GM11168 (cell line): ENCODE measurements at regions not wholly inside any gene's neighbourhood (a gene's known extent, or its start where the extent isn't known, plus 50 kb on each side); places are given as distances from the start of the nearest gene placed in this dataset.
"Not testable (repeated sequence)": the region's sequence is repeated elsewhere in the genome, so short reads cannot be mapped to it uniquely, and the experiment has no call there.

Experiments
- in situ Hi-C: fragments of 300-500 bp; cut with MboI; formaldehyde crosslinking; loops from one replicate; pipeline ENCODE4 v1.12.0; 2022; ENCODE audit warnings: low sequenced_read_pairs; ENCODE audit not compliant: unreplicated experiment

DNA sequence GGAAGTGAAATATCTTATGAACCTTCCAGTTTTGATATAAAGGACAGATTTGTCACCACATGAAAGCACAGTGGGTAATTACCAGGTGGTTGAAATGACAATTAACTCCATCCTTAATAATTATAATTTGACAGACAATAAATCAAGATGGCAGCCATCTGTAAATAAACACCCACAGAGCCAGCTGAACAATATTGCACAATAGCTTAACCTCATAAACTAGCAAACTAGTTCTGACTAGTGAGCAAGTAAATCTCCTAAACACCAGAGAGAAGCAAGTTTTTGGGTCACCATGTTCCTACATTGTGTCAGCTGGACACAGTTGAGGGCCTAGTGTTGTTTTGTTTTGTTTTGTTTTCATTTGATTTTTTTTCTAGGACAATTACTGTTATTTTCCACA is 577.4 kb downstream of the ACTL7B start:
- in situ Hi-C loops: no loop called here

DNA sequence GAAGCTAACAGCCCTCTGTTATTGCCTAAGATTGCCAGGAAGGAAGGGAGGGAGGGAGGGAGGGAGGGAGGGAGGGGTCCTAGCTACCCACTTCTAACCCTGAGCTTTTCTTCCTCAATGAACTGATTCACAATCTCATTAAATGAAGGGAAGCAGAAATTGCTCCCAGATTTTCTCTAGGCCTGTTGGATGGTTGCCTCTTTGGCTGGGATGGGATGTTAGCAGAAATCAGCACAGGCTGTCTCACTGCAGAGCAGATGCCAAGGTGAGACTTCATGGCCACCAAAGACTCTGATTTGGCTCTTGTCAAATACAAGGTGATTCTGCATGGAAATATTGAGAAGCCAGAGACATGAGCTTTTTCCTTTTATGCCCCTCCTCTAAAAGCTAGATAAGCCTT is 578.6 kb downstream of the ACTL7B start:
- in situ Hi-C loops: no loop called here

DNA sequence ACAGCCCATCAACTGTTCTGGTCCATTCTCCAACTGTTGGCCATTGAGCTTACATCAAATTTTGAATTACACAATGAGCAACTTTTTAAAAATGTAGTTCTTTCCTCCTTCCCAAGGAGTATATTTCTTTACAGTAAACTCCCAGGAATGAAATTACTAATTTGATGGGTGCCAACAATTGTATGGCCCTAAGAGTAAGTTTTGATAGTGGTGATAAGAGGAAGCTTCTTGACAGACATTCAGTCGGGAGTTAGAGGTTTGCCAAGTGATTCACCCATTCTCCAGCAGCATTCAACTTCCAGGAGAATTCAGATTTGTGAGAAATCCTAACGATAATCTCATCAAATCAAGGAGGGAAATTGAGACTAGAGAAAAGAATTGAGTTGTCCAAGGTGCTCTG is 579.9 kb downstream of the ACTL7B start:
- in situ Hi-C loops: no loop called here

DNA sequence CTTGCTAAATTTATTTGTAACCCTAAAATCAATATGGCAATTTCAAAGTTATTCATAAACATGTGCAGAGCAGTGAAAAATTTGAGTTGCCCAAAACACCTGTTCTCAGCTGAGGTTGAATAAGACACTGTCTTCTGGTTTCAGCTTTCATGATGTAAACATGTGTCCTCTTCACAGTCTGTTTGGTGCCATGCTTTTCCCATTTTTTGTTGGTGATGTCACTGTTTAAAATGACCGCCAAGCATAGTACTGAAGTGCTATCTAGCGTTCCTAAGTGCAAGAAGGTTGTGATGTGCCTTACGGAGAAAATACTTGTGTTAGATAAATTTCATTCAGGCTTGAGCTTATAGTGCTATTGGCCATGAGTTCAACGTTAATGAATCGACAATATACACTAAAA is 580.8 kb downstream of the ACTL7B start:
- in situ Hi-C loops: no loop called here

DNA sequence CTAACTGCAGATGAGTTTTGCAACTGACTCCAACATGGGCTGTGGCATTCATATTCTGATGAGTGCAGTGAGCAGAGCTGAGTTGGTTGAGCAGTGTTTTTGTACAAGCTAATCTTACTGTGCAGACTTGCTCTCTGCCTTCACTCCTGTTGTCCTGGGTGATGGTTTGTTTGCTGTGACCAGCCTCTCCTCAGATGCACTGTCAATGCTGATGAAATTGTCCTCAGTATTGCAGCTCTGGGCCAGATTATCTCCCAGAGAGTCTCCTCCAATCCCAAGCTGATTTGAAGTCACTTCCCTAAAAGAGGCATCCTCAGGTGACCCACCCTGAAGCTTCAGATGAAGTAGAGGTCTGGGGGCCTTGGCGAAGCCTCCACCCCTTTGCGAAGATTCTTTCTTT is 581.8 kb downstream of the ACTL7B start:
- in situ Hi-C loops: no loop called here

DNA sequence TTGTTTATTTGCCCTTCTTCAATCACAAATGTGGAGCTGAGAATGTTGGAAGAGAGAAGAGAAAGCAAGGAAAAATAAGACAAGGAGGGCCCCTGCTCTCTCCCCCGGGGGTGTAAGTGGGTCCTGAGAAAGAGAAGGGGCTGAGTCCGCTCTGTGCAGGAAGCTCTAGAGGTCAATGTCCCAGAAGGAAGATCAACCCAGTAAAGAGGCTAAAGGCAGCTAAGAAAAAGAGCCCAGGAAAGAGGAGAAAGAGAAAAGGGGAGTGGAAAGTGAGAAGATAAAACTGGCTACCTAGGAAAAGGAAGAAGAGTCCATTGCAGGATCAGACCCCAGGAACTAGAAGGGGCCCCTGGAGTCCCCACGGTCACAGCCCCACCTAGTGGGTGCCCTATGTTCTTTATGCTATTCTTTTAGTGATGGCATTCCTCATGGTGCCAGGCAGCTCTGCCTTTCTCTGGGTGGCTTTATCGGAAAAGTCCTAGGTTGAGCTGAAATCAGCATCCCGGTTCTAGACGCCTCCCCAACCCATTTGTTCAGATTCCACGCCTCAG is 583.4 kb downstream of the ACTL7B start:
- in situ Hi-C loops: no loop called here

DNA sequence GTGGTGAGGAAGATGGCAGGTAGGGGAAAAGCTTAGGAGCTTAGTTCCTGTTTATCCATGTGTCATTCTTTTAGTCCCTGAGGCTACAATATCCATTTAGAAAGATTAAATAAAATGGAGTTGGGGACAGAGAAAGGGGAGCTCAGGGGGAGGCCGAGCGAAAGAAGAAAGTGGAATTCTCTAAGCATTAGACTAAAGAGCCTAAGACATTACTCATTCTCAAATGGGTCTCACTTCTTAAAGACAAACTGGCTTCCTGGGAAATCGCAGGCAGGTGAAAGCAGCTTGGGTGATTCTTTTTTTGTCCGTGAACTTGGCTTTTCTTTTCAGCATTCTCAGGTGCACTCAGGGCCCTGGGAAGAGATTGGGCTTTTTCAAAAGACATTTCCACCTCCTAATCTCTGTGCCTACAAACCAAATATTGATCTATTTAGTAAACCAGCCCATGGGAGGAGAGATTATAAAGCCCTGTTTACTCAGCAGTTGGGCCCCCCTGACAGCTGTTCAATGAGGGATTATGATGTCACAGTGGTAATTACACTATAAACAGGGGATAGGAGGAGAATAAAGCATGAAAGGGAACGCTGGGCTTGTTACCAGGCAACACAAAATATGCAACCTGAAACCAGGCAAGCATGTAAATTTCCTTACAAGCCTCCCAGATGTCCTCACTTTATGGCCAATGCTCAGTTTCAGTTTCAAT is 584.0 kb downstream of the ACTL7B start:
- in situ Hi-C loops: no loop called here

DNA sequence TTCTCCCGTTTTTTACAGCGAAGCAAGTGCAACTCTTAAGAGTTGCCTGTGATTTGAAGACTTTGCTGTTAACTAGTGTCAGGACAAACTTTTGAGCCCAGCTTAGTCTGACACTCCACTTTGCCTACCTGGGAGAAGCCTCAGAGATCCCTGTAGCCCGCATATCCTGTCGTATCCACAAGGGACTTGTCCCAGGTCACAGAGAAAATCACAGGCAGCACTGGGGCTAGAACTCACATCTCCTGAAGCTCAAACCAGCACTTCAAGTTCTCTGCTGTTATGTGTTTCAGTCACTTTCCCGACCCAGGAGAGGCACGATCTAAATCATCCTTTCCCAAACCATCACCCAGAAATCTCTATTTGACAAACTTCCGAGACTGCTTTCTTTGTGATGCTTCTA is 584.5 kb downstream of the ACTL7B start:
- in situ Hi-C loops: no loop called here

DNA sequence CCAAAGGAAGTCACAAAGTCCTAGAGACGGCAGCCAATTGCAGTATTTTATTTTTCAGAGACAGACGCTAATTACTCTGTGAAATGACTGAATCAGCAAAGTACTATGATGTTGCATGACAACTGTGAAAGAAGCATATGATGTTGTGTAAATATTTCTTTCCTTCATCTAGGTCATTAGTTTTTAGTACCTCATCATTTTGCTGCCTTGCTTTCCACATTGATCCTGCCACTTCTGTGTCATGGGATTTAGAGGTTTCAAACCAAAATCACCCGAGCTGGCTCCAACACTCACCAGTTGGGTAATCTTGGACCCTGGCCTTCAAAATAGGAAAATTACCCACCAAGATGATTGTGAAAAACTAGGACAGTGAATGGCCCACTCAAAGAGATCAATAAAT is 585.2 kb downstream of the ACTL7B start:
- in situ Hi-C loops: no loop called here

DNA sequence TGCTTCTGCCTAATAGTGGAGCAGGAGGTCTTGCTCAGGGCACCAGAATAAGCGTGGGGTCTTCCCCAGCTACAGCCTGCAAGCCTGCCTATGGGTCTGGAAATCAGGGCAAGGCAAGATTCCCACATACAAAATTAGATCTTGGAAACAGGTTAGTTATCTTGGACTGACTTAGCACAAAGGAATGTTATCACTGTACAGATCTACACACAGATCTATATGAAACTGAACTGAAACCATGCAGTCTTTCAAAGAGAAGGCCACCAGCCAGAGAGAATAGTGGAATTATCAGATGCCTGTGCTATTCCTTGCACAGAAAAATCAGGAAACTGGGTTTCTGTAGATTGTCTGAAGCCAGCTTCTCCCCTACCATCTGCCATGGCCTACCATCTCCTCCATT is 585.7 kb downstream of the ACTL7B start:
- in situ Hi-C loops: no loop called here

DNA sequence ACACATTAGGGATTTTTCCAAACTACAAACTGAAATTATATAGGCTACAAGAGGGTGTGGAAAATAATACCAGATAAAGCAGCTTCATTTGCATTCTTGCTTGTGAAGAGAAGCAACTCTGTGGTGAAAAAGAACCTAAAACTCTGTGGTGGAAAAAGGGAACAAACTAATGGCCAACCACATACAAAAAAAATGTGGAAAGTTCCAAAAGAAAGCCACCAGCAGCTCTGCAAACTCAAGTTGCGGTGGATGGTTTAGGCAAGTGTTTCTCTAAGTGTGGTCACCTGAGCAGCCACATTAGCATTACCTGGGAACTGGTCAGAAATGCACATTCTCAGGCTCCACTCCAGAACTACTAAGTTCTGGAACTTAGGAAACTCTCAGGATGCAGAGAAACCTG is 586.4 kb downstream of the ACTL7B start:
- in situ Hi-C loops: no loop called here

DNA sequence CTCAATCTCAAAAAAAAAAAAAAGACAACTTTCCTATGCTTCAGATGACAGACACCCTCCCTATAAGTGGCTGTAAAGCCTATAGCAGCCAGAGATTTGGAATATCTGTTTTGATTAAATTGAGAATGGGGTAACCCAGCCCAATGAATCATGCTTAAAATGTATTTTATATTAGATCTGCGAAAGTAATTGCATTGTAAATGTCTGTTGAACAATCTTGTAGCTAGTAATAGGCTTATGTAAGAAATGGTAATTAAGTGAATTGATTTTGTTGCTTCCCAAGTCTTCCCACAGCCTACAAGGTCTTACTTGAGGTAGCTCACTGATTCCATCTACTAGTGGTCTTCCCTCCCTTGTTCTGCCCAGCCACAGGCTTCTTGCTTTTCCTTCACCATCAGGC is 590.7 kb downstream of the ACTL7B start:
- in situ Hi-C loops: no loop called here

DNA sequence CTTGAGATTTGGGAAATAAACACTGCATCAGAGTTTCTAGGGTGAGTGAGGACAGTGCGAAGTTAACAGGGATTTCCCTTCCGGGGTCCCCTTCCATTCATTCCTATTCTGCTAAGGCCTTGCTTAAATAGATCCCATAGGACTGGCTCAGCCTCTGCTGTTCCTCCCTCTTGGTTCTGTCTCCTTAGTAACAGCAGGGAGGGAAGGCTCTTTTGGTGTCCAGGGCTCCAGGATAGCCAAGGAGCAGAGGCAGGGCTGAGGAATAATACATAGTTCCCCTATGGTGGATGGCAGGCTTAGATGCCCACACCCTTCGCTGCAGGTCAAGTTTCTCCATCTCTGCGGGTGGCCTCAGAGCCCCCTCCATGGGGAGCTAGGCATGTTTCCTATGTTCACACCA is 591.7 kb downstream of the ACTL7B start:
- in situ Hi-C loops: no loop called here

DNA sequence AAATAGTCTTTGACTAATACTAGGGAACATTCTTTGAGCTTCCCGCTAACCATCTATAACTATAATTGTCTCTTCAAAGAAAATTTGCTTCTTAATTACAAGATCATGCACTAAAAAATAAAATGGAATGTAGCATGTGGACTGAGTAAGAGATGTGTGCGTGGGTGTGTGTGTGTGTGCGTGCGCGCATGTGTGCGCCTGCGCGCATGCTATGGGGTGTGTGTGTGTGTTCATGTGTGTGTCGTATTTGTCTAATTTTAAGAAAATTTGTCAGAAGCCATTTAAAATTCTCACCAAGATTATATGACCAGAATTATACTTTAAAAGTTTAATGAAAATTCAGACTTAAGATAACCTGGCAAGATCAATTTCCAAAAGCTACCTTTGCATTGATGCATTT is 593.0 kb downstream of the ACTL7B start:
- in situ Hi-C loops: no loop called here

DNA sequence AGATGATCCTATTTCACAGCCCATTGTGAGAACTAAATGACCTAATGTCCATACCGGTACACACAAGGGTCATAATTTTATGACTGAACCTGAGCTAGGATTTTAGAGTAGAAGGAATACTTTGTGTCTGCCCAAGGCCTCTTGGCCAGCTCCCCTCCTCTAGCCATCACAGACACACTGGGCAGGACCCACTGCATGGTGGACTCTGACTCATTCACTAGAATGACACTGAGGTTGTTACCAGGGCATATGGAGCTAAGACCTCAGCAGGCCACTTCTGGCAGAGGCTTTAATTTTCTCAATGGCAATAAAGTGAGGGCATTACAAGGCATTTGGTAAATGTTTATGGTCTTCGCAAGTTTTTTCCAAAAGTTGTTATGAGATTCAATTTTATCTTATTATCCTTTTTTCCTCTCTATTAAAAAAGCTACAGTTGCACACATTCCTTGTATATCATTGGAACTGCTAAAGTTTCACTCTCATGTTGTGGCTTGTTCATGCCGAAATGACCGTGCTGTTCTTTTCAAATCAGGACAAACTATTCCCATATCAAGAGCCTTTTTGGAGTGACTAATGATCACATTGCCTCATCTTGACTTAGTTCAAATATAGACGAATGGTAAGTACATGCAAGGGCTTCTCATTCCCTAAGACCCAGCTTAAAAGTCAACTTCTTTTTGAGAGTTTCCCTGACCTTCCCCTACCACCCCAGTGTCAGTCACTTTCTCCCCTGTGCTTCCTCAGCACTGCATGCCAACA is 595.7 kb downstream of the ACTL7B start:
- in situ Hi-C loops: no loop called here

DNA sequence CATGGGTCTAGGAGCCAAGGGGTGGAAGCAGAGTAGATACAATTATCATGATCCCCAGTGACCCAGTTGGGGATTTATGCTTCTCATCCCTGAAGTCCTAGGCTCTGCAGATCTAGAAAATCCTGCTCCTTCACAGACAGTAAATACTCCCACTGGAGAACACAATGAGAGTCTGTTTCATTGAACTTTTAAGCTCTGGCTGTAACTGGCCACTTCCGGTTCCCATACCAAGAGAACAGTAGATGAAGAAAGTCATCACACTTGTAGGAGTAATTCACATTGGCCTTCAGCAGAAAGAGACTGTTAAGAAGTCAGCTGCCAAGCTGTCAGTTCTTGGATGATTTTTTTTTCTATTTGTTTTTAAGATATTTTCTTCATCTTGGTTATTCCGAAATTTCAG is 597.1 kb downstream of the ACTL7B start:
- in situ Hi-C loops: no loop called here

DNA sequence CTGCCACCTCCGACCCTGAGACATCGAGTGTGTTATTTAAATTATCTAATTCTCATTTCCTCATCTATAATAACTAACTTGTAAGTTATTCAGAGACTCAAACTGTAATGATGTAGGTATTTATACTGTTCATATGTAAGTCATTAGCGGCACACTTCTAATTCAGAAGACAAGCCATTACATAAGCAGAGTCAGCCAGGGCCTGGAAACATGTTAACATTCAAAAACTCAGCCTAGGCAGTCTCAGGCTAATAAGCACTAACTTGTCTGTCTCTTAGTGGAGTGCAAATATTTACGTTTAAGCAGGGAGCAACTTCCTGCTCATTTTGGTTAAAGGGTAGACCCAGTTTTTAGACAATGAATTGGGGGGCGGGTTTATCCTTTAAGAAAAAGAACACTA is 598.4 kb downstream of the ACTL7B start:
- in situ Hi-C loops: no loop called here

DNA sequence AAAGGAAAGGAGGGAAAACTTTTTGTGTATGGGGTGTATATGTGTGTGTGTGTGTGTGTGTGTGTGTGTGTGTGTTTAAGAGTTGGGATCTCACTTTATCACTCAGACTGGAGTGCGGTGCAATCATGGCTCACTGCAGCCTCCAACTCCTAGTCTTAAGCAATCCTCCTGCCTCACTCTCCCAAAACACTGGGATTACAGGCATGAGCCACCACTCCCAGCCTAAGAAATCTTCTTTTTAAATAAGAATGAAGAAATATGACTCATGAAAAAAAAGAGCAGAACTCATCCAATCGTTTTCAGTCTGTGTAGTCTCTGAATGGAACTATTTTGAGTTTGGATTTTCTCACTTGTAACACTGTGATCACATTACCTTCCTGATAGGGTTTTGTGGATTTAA is 601.5 kb downstream of the ACTL7B start:
- in situ Hi-C loops: no loop called here

DNA sequence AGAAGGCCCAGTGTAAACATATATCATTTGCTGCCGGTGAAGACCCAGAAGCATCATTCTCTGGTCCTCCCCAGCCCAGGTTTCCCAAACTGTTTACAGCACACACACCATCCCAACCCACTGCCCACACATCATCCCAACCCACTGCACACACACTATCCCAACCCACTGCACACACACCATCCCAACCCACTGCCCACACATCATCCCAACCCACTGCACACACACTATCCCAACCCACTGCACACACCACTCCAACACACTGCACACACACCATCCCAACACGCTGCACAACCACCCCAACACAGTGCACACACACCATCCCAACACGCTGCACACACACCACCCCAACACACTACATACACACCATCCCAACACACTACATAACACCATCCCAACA is 608.4 kb downstream of the ACTL7B start:
- in situ Hi-C loops: not testable (repeated sequence)

DNA sequence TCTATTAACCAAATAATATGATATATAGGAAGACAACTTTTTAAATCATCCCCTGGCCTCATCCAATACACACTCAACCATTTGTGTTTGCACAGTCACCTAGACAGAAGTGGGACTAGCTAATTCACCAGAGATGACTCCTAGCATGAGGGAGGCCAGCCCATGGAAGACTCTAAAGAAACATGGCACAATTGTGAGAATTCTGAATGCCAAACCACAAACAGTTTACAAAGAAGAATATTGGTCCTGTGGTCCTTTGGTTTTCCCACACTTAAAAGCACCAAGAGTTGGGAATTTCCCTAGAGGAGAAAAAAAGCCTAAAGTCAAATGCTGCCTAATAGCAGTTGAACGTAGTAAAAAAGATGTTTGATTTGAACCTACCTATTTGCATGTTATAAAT is 609.9 kb downstream of the ACTL7B start:
- in situ Hi-C loops: no loop called here

DNA sequence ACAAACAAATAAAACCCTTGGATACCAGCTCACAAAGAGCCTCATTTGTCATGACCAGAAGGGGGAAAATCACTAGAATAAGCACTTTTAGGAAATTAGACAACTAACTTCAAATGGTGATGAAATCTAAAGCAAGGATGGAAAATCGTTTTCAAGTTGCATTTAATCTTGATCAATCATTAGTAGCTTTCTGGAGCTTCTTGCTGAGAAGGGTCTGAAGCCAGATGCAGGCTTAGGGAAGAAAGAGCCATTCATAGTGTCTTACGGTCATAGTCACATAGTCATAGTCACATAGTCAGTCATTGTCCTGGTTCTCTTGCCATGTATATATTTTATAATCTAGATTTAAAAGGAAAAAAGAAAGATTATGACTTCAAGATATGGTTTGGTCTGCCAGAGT is 610.5 kb downstream of the ACTL7B start:
- in situ Hi-C loops: no loop called here

DNA sequence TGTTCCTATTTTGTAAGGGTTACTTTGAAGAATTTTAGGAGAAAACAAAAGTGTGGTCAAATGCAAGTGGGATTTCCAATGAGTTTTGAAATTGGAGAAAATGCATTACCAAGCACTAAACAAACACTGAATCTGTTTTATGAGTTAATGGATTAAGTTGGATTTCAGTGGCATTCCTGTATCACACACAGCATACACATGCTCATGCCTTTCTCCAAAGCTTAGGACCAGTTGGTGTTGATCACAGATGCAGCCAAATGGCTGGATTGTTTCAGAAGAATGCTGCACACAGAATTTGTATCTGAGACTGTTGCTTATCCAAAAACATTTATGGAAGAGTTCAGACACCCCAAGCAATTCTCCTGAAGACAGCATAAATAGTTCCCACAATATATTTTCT is 611.1 kb downstream of the ACTL7B start:
- in situ Hi-C loops: no loop called here
